Neural crest cell (in vitro differentiated cells): ENCODE measurements at regions not wholly inside any gene's neighbourhood (a gene's known extent, or its start where the extent isn't known, plus 50 kb on each side); places are given as distances from the start of the nearest gene placed in this dataset.
A peak's percentile ranks its signal among the peaks of the same experiment; 100 is the strongest.

Source experiments
- DNase-seq: peaks from one replicate; pipeline ENCODE4 v3.0.0; 2021; ENCODE audit warnings: low read depth, mixed read lengths, low spot score
- H3K27ac Mint-ChIP-seq: one replicate; pipeline ENCODE4 v1.8.0; 2021; ENCODE audit warnings: mild to moderate bottlenecking, mixed read lengths; ENCODE audit not compliant: unreplicated experiment
- H3K27me3 Mint-ChIP-seq: 2 replicates; pipeline ENCODE4 v1.8.0; 2021; ENCODE audit warnings: low read depth, mild to moderate bottlenecking, mixed read lengths
- H3K36me3 Mint-ChIP-seq: 2 replicates; pipeline ENCODE4 v1.8.0; 2021; ENCODE audit warnings: low read depth, mild to moderate bottlenecking, mixed read lengths
- H3K4me1 Mint-ChIP-seq: 2 replicates; pipeline ENCODE4 v1.8.0; 2021; ENCODE audit warnings: mixed read lengths
- H3K4me3 Mint-ChIP-seq: one replicate; pipeline ENCODE4 v1.8.0; 2021; ENCODE audit warnings: mild to moderate bottlenecking, mixed read lengths
- H3K9me3 Mint-ChIP-seq: 2 replicates; pipeline ENCODE4 v1.8.0; 2021; ENCODE audit warnings: mixed read lengths
- CTCF ChIP-seq: fragments of 200-600 bp; sonication (generic); conservative IDR thresholded peaks from 2 replicates; pipeline ENCODE4 v1.5.0; 2021; ENCODE audit warnings: antibody characterized with exemption, mild to moderate bottlenecking

GRCh38 chr22:34102633-34103032 is 182.4 kb upstream of the LARGE1 start:
- H3K36me3 Mint-ChIP-seq = no peaks in the 10 kb centered on the region
- no peak for DNase-seq
- TF ChIP-seq CTCF = no peak
- H3K27me3 Mint-ChIP-seq = peaks cover 32% of the 10 kb centered on the region
- peaks cover 6% of the 10 kb centered on the region for H3K4me1 Mint-ChIP-seq
- no peak overlapping the region for H3K4me3 Mint-ChIP-seq
- no peak overlapping the region for H3K27ac Mint-ChIP-seq
- peaks cover 1% of the 10 kb centered on the region for H3K9me3 Mint-ChIP-seq

- TF ChIP-seq CTCF = peak; percentile 76
- peak; percentile 67 for DNase-seq
- H3K9me3 Mint-ChIP-seq = no peaks in the 10 kb centered on the region
- H3K4me3 Mint-ChIP-seq = no peak overlapping the region
- no peak overlapping the region for H3K27ac Mint-ChIP-seq
- H3K4me1 Mint-ChIP-seq = peaks cover 6% of the 10 kb centered on the region
- peaks cover 18% of the 10 kb centered on the region for H3K27me3 Mint-ChIP-seq
- H3K36me3 Mint-ChIP-seq = no peaks in the 10 kb centered on the region
Observed at GRCh38 chr22:34105461-34106062, 185.3 kb upstream of the LARGE1 start.

GRCh38 chr22:34108168-34108567 is 187.9 kb upstream of the LARGE1 start:
- no peak for DNase-seq
- Mint-ChIP-seq H3K9me3 (no peaks in the 10 kb centered on the region), H3K4me1 (peaks cover 6% of the 10 kb centered on the region), H3K36me3 (no peaks in the 10 kb centered on the region), H3K27me3 (peaks cover 17% of the 10 kb centered on the region), H3K4me3 (no peak overlapping the region), H3K27ac (no peak overlapping the region)
- TF ChIP-seq CTCF = no peak

- H3K4me1 Mint-ChIP-seq = no peaks in the 10 kb centered on the region
- peak; percentile 81 for TF ChIP-seq CTCF
- DNase-seq = peak; percentile 25
- peaks cover 13% of the 10 kb centered on the region for H3K27me3 Mint-ChIP-seq
- no peaks in the 10 kb centered on the region for H3K36me3 Mint-ChIP-seq
- H3K27ac Mint-ChIP-seq = no peak overlapping the region
- H3K4me3 Mint-ChIP-seq = no peak overlapping the region
- H3K9me3 Mint-ChIP-seq = no peaks in the 10 kb centered on the region
Observed at GRCh38 chr22:34111210-34111824, 191.0 kb upstream of the LARGE1 start.

GRCh38 chr22:34113381-34113780 is 193.1 kb upstream of the LARGE1 start:
- Mint-ChIP-seq H3K9me3 (no peaks in the 10 kb centered on the region), H3K27me3 (peaks cover 7% of the 10 kb centered on the region), H3K36me3 (no peaks in the 10 kb centered on the region), H3K4me3 (no peak overlapping the region), H3K27ac (no peak overlapping the region), H3K4me1 (no peaks in the 10 kb centered on the region)
- TF ChIP-seq CTCF = no peak
- no peak for DNase-seq
